ENCODE measurements at regions not wholly inside any gene's neighbourhood (a gene's known extent, or its start where the extent isn't known, plus 50 kb on each side); places are given as distances from the start of the nearest gene placed in this dataset.

DNA sequence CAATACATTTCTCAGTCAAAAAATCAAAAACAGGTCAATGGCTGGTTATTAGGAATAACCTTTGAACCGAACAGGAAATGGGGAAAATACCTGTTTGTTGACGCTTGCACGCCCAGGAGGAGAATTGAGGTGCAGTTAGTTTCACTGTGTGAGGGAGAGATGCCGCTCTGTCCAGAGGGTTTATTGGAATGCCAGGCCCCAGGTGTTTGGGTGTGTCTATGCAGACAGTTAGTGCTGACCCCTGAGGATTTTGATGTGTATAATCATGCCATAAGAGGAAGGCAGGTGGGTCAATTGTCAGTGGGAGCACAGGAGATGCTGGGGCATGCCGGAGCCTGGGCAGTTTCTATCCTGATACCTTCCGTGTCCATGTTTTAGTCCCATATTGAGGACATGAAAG is 100.8 kb upstream of the DIO3 start:
- TF ChIP-seq TAF1 (IDR thresholded peaks at IDR 0.05; ENCODE audit: borderline replicate concordance, low read depth, low read length): no peak
- TF ChIP-seq POLR2A (IDR thresholded peaks at IDR 0.05; ENCODE audit: low read depth, low read length): no peak

Measured in GM12892 (cell line).